ENCODE measurements at regions not wholly inside any gene's neighbourhood (a gene's known extent, or its start where the extent isn't known, plus 50 kb on each side); places are given as distances from the start of the nearest gene placed in this dataset.

GRCh38 chr11:129308241-129308865, 67.3 kb upstream of the BARX2 start:
- DNase-seq (ENCODE audit: low read depth), result no peak
- TF ChIP-seq, protein P1, sequence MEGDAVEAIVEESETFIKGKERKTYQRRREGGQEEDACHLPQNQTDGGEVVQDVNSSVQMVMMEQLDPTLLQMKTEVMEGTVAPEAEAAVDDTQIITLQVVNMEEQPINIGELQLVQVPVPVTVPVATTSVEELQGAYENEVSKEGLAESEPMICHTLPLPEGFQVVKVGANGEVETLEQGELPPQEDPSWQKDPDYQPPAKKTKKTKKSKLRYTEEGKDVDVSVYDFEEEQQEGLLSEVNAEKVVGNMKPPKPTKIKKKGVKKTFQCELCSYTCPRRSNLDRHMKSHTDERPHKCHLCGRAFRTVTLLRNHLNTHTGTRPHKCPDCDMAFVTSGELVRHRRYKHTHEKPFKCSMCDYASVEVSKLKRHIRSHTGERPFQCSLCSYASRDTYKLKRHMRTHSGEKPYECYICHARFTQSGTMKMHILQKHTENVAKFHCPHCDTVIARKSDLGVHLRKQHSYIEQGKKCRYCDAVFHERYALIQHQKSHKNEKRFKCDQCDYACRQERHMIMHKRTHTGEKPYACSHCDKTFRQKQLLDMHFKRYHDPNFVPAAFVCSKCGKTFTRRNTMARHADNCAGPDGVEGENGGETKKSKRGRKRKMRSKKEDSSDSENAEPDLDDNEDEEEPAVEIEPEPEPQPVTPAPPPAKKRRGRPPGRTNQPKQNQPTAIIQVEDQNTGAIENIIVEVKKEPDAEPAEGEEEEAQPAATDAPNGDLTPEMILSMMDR (IDR thresholded peaks at IDR 0.05; ENCODE audit: control insufficient read depth, extremely low read depth, insufficient read depth), result no peak
- no peak overlapping the region for H3K4me3 ChIP-seq (ENCODE audit: low read depth, low read length)

DNA sequence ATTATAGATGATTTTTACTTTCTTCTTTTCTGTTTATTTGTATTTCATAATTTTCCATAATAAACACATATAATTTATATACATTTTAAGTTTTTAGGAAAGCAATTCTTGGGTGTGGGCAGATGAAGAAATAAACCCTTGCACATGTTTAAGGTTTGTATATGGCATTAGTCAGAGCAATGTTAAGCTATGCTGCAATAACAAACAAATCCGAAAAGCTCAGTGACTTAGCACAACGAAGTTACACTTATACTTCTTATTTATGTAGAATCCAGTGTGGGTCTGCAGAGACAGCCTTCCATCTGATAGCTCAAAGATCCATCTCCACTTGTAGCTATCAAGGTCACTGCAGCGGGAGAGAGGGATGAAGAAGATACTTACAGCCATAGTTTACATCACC, 68.5 kb upstream of the BARX2 start:
- no peak for DNase-seq (ENCODE audit: low read depth)
- TF ChIP-seq, protein P1 (IDR thresholded peaks at IDR 0.05; ENCODE audit: control insufficient read depth, extremely low read depth, insufficient read depth), result no peak
- no peak overlapping the region for H3K4me3 ChIP-seq (ENCODE audit: low read depth, low read length)

GRCh38 chr11:129302386-129303101, 73.1 kb upstream of the BARX2 start:
- DNase-seq (ENCODE audit: low read depth), result no peak
- TF ChIP-seq, protein P1 (IDR thresholded peaks at IDR 0.05; ENCODE audit: control insufficient read depth, extremely low read depth, insufficient read depth), result no peak

DNA sequence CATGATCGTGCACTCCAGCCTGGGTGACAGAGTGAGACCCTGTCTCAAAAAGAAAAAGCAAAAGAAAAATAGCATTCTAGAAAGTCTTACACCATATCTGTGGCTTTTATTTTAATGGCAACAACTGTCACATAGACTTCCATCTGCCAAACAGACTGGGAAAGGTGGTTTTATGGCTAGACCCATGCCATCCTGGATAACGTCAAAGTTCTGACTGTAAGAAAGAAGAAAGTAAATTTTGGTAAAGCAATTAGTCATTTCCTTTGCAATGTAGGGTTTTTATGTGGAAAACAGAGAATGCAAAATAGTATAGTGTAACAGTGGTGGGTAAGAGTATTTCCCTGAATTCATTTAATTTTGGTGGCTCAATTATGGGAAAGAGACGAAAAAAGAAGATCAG, 75.5 kb upstream of the BARX2 start:
- DNase-seq (ENCODE audit: low read depth), result no peak
- TF ChIP-seq, protein P1 (IDR thresholded peaks at IDR 0.05; ENCODE audit: control insufficient read depth, extremely low read depth, insufficient read depth), result no peak
- no peak overlapping the region for H3K4me3 ChIP-seq (ENCODE audit: low read depth, low read length)

More at GRCh38 chr11:129302386-129303101, 73.1 kb upstream of the BARX2 start:
- no peak overlapping the region for H3K4me3 ChIP-seq (ENCODE audit: low read depth, low read length)

- TF ChIP-seq, protein P1 (IDR thresholded peaks at IDR 0.05; ENCODE audit: control insufficient read depth, extremely low read depth, insufficient read depth), result no peak
- no peak for DNase-seq (ENCODE audit: low read depth)
- H3K4me3 ChIP-seq (ENCODE audit: low read depth, low read length), result no peak overlapping the region
Observed at GRCh38 chr11:129298988-129299387, 76.7 kb upstream of the BARX2 start.

GRCh38 chr11:129295746-129296145, 79.9 kb upstream of the BARX2 start:
- no peak overlapping the region for H3K4me3 ChIP-seq (ENCODE audit: low read depth, low read length)
- DNase-seq (ENCODE audit: low read depth), result no peak
- TF ChIP-seq, protein P1 (IDR thresholded peaks at IDR 0.05; ENCODE audit: control insufficient read depth, extremely low read depth, insufficient read depth), result no peak

Measured in LNCaP clone FGC (cell line).